Keratinocyte (primary cell): ENCODE measurements at regions not wholly inside any gene's neighbourhood (a gene's known extent, or its start where the extent isn't known, plus 50 kb on each side); places are given as distances from the start of the nearest gene placed in this dataset.

Experiments
- EZH2 ChIP-seq: IDR thresholded peaks from one replicate; pipeline ENCODE4 v1.6.1; 2012; ENCODE audit warnings: inconsistent platforms, mild to moderate bottlenecking, low read length, moderate library complexity
- TF ChIP-seq, protein P1 (sequence below), 3 experiments: IDR thresholded peaks in 1 of 3; conservative IDR thresholded peaks in 1 of 3; optimal IDR thresholded peaks in 1 of 3; 2 replicates in 2 of 3; 3 replicates in 1 of 3; pipeline versions ENCODE3 to v1.5.1; 2011; ENCODE audit warnings: low read length in 3 of 3, mild to moderate bottlenecking in 3 of 3, moderate library complexity in 2 of 3, control low read depth in 1 of 3, inconsistent platforms in 1 of 3; ENCODE audit not compliant: insufficient read depth in 2 of 3; ENCODE audit errors: extremely low read depth in 1 of 3

DNA sequence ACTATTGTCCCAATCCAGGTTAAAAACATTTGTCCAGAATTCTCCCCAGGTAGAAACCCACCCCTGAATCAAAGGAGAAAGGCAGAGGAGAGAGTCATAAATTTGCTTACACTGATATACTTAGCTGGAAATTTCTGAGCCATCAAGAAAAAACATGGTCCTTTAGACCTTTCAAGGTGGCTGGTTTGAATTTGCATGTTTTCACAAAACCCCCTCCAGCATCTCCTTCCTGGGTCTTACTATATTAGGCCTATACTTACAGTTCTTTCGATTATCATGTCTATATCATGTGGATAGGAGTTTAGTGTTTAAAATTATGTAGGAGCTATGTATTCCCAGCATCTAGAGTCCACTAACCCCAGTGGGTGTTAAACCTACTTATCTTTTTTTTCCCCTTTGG, 178.2 kb downstream of the PLPP3 start:
- TF ChIP-seq, protein P1, sequence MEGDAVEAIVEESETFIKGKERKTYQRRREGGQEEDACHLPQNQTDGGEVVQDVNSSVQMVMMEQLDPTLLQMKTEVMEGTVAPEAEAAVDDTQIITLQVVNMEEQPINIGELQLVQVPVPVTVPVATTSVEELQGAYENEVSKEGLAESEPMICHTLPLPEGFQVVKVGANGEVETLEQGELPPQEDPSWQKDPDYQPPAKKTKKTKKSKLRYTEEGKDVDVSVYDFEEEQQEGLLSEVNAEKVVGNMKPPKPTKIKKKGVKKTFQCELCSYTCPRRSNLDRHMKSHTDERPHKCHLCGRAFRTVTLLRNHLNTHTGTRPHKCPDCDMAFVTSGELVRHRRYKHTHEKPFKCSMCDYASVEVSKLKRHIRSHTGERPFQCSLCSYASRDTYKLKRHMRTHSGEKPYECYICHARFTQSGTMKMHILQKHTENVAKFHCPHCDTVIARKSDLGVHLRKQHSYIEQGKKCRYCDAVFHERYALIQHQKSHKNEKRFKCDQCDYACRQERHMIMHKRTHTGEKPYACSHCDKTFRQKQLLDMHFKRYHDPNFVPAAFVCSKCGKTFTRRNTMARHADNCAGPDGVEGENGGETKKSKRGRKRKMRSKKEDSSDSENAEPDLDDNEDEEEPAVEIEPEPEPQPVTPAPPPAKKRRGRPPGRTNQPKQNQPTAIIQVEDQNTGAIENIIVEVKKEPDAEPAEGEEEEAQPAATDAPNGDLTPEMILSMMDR (optimal IDR thresholded peaks at IDR 0.05 in 1 of 3, IDR thresholded peaks at IDR 0.05 in 1 of 3, conservative IDR thresholded peaks at IDR 0.05 in 1 of 3; ENCODE audit: extremely low read depth in 1 of 3, insufficient read depth in 2 of 3, low read length in 3 of 3), result no peak
- TF ChIP-seq EZH2, result no peak
